ENCODE measurements at regions not wholly inside any gene's neighbourhood (a gene's known extent, or its start where the extent isn't known, plus 50 kb on each side); places are given as distances from the start of the nearest gene placed in this dataset.

DNA sequence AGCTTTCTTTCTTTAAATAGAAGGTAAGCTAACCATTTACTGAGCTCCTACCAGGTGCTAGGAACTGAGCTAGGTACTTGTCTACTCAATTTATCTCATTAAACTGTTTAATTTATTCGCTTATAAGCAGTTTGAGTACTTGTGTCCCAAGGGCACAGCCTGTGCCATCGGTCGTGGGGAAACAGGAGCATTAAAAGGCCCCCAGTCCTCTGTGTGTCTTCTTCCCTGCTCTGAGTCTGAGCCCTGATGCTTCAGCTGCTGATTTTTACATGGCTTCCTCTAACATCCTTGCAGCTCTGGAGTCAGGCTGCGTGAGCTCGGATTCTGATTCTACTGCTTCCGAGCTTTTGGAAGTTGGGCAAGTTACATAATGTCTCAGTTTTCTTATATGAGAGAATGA, 239.5 kb downstream of the EDEM1 start:
- 96% methylated on average over 6 of the region's 6 CpGs for WGBS
- DNase-seq (ENCODE audit: low read depth in 6 of 9, low spot score in 9 of 9): no peak
- Histone ChIP-seq H3K4me1 (ENCODE audit: control insufficient read depth in 2 of 2, insufficient read depth in 2 of 2, low read length in 2 of 2) (no peaks in the 10 kb centered on the region), H3K27me3 (ENCODE audit: control insufficient read depth in 2 of 2, insufficient read depth in 1 of 2, low read length in 1 of 2) (no peaks in the 10 kb centered on the region), H3K4me3 (ENCODE audit: low read length in 2 of 2) (no peak overlapping the region), H3K27ac (ENCODE audit: low read depth in 1 of 2, low read length in 1 of 2) (no peak overlapping the region), H3K36me3 (ENCODE audit: control insufficient read depth in 2 of 2, insufficient read depth in 2 of 2, low read length in 1 of 2) (no peaks in the 10 kb centered on the region), H3K9me3 (ENCODE audit: control insufficient read depth in 2 of 2, insufficient read depth in 1 of 2, low read length in 1 of 2) (no peaks in the 10 kb centered on the region)

DNA sequence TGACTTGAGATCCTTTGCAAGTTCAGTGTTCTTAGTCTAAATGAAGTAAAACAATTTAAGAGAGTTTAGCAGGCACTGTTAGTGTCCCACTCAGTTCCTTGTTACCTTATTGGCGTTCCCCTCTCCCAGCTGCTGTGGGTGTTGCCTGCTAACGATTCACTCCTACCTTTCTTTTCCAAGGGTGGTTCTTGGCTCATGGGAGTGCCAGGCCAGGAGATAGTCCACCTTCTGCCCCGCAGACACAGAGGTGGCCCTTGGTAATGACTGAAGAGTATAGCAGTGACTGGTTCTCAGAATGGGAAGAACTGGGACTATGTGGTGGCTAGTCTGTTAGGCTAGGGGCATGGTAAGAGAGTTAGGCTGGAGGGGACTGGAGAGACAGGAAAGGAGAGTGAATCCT, 240.4 kb downstream of the EDEM1 start:
- H3K36me3 ChIP-seq (ENCODE audit: control insufficient read depth in 2 of 2, insufficient read depth in 2 of 2, low read length in 1 of 2): no peaks in the 10 kb centered on the region
- WGBS: 94% methylated on average over 3 of the region's 3 CpGs

DNA sequence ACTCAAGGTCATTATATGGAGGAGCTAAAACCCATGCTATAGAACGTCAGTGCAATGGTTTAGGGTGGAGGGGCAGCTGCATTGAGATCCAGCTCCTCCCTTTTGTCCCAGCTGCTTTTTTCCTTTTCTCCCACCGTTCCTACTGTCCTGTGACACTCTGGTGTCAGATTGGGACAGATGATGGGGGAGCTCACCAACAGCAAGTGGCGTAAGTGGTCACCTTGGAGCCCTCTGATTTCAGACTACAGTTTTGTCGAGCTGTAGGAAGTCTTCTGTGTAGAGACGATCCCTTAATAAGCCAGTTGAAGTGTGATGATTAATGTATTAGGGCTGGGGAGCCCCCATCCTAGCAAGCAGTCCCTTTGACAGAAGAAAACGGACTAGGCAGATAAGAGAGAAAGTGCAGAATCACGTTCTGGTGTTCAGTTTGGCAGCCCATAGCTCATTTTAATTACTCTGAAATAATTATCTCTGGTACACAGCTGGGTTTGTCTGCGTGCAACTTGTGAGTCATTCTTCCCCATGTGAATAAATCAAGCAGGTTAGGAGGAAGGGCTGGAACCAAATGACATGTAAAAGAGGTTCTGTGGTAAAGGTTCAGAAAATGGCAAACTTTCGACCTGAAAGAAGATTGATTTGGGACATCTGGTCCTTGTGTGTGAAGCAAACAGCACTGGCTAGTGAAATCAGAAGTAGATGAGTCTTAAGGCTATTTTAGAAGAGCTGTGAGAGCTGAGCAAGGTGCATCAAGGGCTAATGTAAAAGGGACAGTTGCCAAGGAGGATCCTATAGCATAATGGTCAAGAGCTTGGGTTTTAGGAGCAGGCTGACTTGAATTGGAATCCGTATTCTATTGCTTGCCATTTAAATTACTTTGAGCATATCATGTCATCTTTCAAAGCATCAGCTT, 241.4 kb downstream of the EDEM1 start:
- WGBS: 17% methylated on average over 10 of the region's 10 CpGs
- Histone ChIP-seq H3K27me3 (ENCODE audit: control insufficient read depth in 2 of 2, insufficient read depth in 1 of 2, low read length in 1 of 2) (no peaks in the 10 kb centered on the region), H3K27ac (ENCODE audit: low read depth in 1 of 2, low read length in 1 of 2) (no peak overlapping the region), H3K4me3 (ENCODE audit: low read length in 2 of 2) (no peak overlapping the region), H3K36me3 (ENCODE audit: control insufficient read depth in 2 of 2, insufficient read depth in 2 of 2, low read length in 1 of 2) (no peaks in the 10 kb centered on the region), H3K4me1 (ENCODE audit: control insufficient read depth in 2 of 2, insufficient read depth in 2 of 2, low read length in 2 of 2) (no peaks in the 10 kb centered on the region), H3K9me3 (ENCODE audit: control insufficient read depth in 2 of 2, insufficient read depth in 1 of 2, low read length in 1 of 2) (no peaks in the 10 kb centered on the region)
- no peak for DNase-seq (ENCODE audit: low read depth in 6 of 9, low spot score in 9 of 9)

More for the DNA sequence above, 240.4 kb downstream of the EDEM1 start:
- no peaks in the 10 kb centered on the region for H3K9me3 ChIP-seq (ENCODE audit: control insufficient read depth in 2 of 2, insufficient read depth in 1 of 2, low read length in 1 of 2)
- no peaks in the 10 kb centered on the region for H3K4me1 ChIP-seq (ENCODE audit: control insufficient read depth in 2 of 2, insufficient read depth in 2 of 2, low read length in 2 of 2)
- no peak overlapping the region for H3K27ac ChIP-seq (ENCODE audit: low read depth in 1 of 2, low read length in 1 of 2)
- no peaks in the 10 kb centered on the region for H3K27me3 ChIP-seq (ENCODE audit: control insufficient read depth in 2 of 2, insufficient read depth in 1 of 2, low read length in 1 of 2)
- no peak overlapping the region for H3K4me3 ChIP-seq (ENCODE audit: low read length in 2 of 2)
- DNase-seq (ENCODE audit: low read depth in 6 of 9, low spot score in 9 of 9): no peak

- Histone ChIP-seq H3K4me3 (ENCODE audit: low read length in 2 of 2) (no peak overlapping the region), H3K27me3 (ENCODE audit: control insufficient read depth in 2 of 2, insufficient read depth in 1 of 2, low read length in 1 of 2) (no peaks in the 10 kb centered on the region), H3K9me3 (ENCODE audit: control insufficient read depth in 2 of 2, insufficient read depth in 1 of 2, low read length in 1 of 2) (no peaks in the 10 kb centered on the region), H3K4me1 (ENCODE audit: control insufficient read depth in 2 of 2, insufficient read depth in 2 of 2, low read length in 2 of 2) (no peaks in the 10 kb centered on the region), H3K36me3 (ENCODE audit: control insufficient read depth in 2 of 2, insufficient read depth in 2 of 2, low read length in 1 of 2) (no peaks in the 10 kb centered on the region), H3K27ac (ENCODE audit: low read depth in 1 of 2, low read length in 1 of 2) (no peak overlapping the region)
- no peak for DNase-seq (ENCODE audit: low read depth in 6 of 9, low spot score in 9 of 9)
Observed at GRCh38 chr3:5429517-5429890, 242.0 kb downstream of the EDEM1 start.

DNA sequence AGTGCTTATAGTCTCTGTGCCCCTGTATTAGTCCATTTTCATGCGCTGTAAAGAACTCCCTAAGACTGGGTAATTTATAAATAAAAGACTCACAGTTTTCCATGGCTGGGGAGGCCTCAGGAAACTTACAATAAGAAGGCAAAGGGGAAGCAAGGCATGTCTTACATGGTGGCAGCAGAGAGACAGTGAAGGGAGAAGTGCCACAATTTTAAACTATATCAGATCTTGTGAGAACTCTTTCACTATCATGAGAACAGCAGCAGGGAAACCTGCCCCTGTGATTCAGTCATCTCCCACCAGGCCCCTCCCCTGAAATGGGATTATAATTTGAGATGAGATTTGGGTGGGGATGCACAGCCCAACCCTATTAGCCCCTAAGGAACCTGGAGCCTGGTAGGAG, 243.2 kb downstream of the EDEM1 start:
- DNase-seq (ENCODE audit: low read depth in 6 of 9, low spot score in 9 of 9): no peak
- H3K4me1 ChIP-seq (ENCODE audit: control insufficient read depth in 2 of 2, insufficient read depth in 2 of 2, low read length in 2 of 2): no peaks in the 10 kb centered on the region
- WGBS: 96% methylated on average over 1 of the region's 1 CpG
- no peaks in the 10 kb centered on the region for H3K36me3 ChIP-seq (ENCODE audit: control insufficient read depth in 2 of 2, insufficient read depth in 2 of 2, low read length in 1 of 2)
- no peak overlapping the region for H3K4me3 ChIP-seq (ENCODE audit: low read length in 2 of 2)
- H3K27ac ChIP-seq (ENCODE audit: low read depth in 1 of 2, low read length in 1 of 2): no peak overlapping the region
- H3K27me3 ChIP-seq (ENCODE audit: control insufficient read depth in 2 of 2, insufficient read depth in 1 of 2, low read length in 1 of 2): no peaks in the 10 kb centered on the region
- H3K9me3 ChIP-seq (ENCODE audit: control insufficient read depth in 2 of 2, insufficient read depth in 1 of 2, low read length in 1 of 2): no peaks in the 10 kb centered on the region

GRCh38 chr3:5431146-5431545, 243.6 kb downstream of the EDEM1 start:
- Histone ChIP-seq H3K4me3 (ENCODE audit: low read length in 2 of 2) (no peak overlapping the region), H3K9me3 (ENCODE audit: control insufficient read depth in 2 of 2, insufficient read depth in 1 of 2, low read length in 1 of 2) (no peaks in the 10 kb centered on the region), H3K27me3 (ENCODE audit: control insufficient read depth in 2 of 2, insufficient read depth in 1 of 2, low read length in 1 of 2) (no peaks in the 10 kb centered on the region), H3K36me3 (ENCODE audit: control insufficient read depth in 2 of 2, insufficient read depth in 2 of 2, low read length in 1 of 2) (no peaks in the 10 kb centered on the region), H3K27ac (ENCODE audit: low read depth in 1 of 2, low read length in 1 of 2) (no peak overlapping the region), H3K4me1 (ENCODE audit: control insufficient read depth in 2 of 2, insufficient read depth in 2 of 2, low read length in 2 of 2) (no peaks in the 10 kb centered on the region)
- no peak for DNase-seq (ENCODE audit: low read depth in 6 of 9, low spot score in 9 of 9)
- 91% methylated on average over 4 of the region's 4 CpGs for WGBS

GRCh38 chr3:5431811-5432378, 244.4 kb downstream of the EDEM1 start:
- no peak overlapping the region for H3K27ac ChIP-seq (ENCODE audit: low read depth in 1 of 2, low read length in 1 of 2)
- H3K36me3 ChIP-seq (ENCODE audit: control insufficient read depth in 2 of 2, insufficient read depth in 2 of 2, low read length in 1 of 2): no peaks in the 10 kb centered on the region
- DNase-seq (ENCODE audit: low read depth in 6 of 9, low spot score in 9 of 9): no peak
- H3K4me1 ChIP-seq (ENCODE audit: control insufficient read depth in 2 of 2, insufficient read depth in 2 of 2, low read length in 2 of 2): no peaks in the 10 kb centered on the region
- no peaks in the 10 kb centered on the region for H3K9me3 ChIP-seq (ENCODE audit: control insufficient read depth in 2 of 2, insufficient read depth in 1 of 2, low read length in 1 of 2)
- 90% methylated on average over 5 of the region's 5 CpGs for WGBS
- H3K4me3 ChIP-seq (ENCODE audit: low read length in 2 of 2): no peak overlapping the region
- no peaks in the 10 kb centered on the region for H3K27me3 ChIP-seq (ENCODE audit: control insufficient read depth in 2 of 2, insufficient read depth in 1 of 2, low read length in 1 of 2)

DNA sequence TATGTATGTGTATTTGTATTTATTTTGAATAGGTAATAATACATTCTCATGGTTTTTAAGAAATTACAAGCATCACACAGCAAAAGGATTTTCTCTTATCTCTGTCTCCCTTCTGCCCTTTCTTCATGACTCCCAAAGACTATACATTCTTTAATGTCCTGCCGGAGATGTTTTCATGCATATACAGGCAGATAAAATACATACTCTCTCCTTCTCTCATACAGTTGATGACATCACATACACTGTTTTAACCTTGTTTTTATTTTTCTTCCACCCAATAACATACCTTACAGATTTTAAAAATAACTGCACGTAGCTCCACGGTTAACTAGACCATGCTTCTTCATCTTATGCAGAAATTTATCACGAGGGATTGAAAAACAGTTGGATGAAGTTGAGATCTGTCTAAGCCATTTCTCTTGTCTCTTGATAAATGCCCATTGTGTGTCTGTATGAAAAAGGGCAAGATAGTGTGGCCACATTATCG, 249.8 kb downstream of the EDEM1 start:
- H3K27ac ChIP-seq (ENCODE audit: low read depth in 1 of 2, low read length in 1 of 2): no peak overlapping the region
- H3K27me3 ChIP-seq (ENCODE audit: control insufficient read depth in 2 of 2, insufficient read depth in 1 of 2, low read length in 1 of 2): no peaks in the 10 kb centered on the region
- H3K4me1 ChIP-seq (ENCODE audit: control insufficient read depth in 2 of 2, insufficient read depth in 2 of 2, low read length in 2 of 2): no peaks in the 10 kb centered on the region
- no peak overlapping the region for H3K4me3 ChIP-seq (ENCODE audit: low read length in 2 of 2)
- H3K36me3 ChIP-seq (ENCODE audit: control insufficient read depth in 2 of 2, insufficient read depth in 2 of 2, low read length in 1 of 2): no peaks in the 10 kb centered on the region
- 96% methylated on average over 5 of the region's 5 CpGs for WGBS
- H3K9me3 ChIP-seq (ENCODE audit: control insufficient read depth in 2 of 2, insufficient read depth in 1 of 2, low read length in 1 of 2): no peaks in the 10 kb centered on the region
- DNase-seq (ENCODE audit: low read depth in 6 of 9, low spot score in 9 of 9): no peak

GRCh38 chr3:5437783-5438323, 250.3 kb downstream of the EDEM1 start:
- H3K4me3 ChIP-seq (ENCODE audit: low read length in 2 of 2): no peak overlapping the region
- DNase-seq (ENCODE audit: low read depth in 6 of 9, low spot score in 9 of 9): no peak
- WGBS: 52% methylated on average over 3 of the region's 3 CpGs
- H3K27ac ChIP-seq (ENCODE audit: low read depth in 1 of 2, low read length in 1 of 2): no peak overlapping the region
- no peaks in the 10 kb centered on the region for H3K27me3 ChIP-seq (ENCODE audit: control insufficient read depth in 2 of 2, insufficient read depth in 1 of 2, low read length in 1 of 2)
- no peaks in the 10 kb centered on the region for H3K36me3 ChIP-seq (ENCODE audit: control insufficient read depth in 2 of 2, insufficient read depth in 2 of 2, low read length in 1 of 2)
- H3K9me3 ChIP-seq (ENCODE audit: control insufficient read depth in 2 of 2, insufficient read depth in 1 of 2, low read length in 1 of 2): no peaks in the 10 kb centered on the region
- H3K4me1 ChIP-seq (ENCODE audit: control insufficient read depth in 2 of 2, insufficient read depth in 2 of 2, low read length in 2 of 2): no peaks in the 10 kb centered on the region
